ENCODE measurements at regions not wholly inside any gene's neighbourhood (a gene's known extent, or its start where the extent isn't known, plus 50 kb on each side); places are given as distances from the start of the nearest gene placed in this dataset.

GRCh38 chr2:19631871-19632270 is 269.9 kb downstream of the TTC32 start:
- CTCF ChIA-PET: no interaction called here
- no peaks in the 10 kb centered on the region for H3K4me1 Mint-ChIP-seq
- Histone ChIP-seq H3K4me3 (ENCODE audit: control extremely low read depth in 1 of 5, extremely low read depth in 1 of 5, insufficient read depth in 1 of 5, low read depth in 2 of 5, low read length in 4 of 5) (no peak overlapping the region), H2AFZ (ENCODE audit: insufficient read depth, low read depth, low read length, poor library complexity, severe bottlenecking) (no peak overlapping the region), H3K9me3 (ENCODE audit: control extremely low read depth in 1 of 3, control insufficient read depth in 2 of 3, insufficient read depth in 1 of 3, low read length in 2 of 3) (peaks cover 0 to 4% (median 2%) of the 10 kb centered on the region in 3 donors), H3K4me2 (replicated peaks; ENCODE audit: low read depth, low read length, poor library complexity, severe bottlenecking) (no peak overlapping the region), H3K27me3 (replicated peaks in 1 of 4; ENCODE audit: control extremely low read depth in 1 of 4, control insufficient read depth in 3 of 4, insufficient read depth in 4 of 4, low read length in 3 of 4) (no peaks in the 10 kb centered on the region), H4K20me1 (ENCODE audit: control insufficient read depth, insufficient read depth, low read length, poor library complexity, severe bottlenecking) (no peaks in the 10 kb centered on the region), H3K79me2 (ENCODE audit: control insufficient read depth, insufficient read depth, low read length) (no peaks in the 10 kb centered on the region), H3K27ac (ENCODE audit: low read length in 2 of 2) (no peak overlapping the region), H3K9ac (ENCODE audit: low read length) (no peak overlapping the region), H3K36me3 (replicated peaks in 1 of 2; ENCODE audit: control extremely low read depth in 1 of 2, control insufficient read depth in 1 of 2, extremely low read depth in 1 of 2, insufficient read depth in 2 of 2, low read length in 1 of 2) (no peaks in the 10 kb centered on the region), H3K4me1 (ENCODE audit: control insufficient read depth in 2 of 2, insufficient read depth in 2 of 2, low read length in 2 of 2) (no peaks in the 10 kb centered on the region)
- TF ChIP-seq CTCF (IDR thresholded peaks at IDR 0.05) (no peak), EZH2 (IDR thresholded peaks at IDR 0.05; ENCODE audit: borderline replicate concordance, insufficient read depth, low read depth, low read length, poor library complexity, severe bottlenecking) (no peak)
- H3K27ac Mint-ChIP-seq: no peak overlapping the region
- POLR2A ChIA-PET: no interaction called here
- H3K4me3 Mint-ChIP-seq: no peak overlapping the region
- no peak for ATAC-seq (ENCODE audit: low read depth)
- H3K9me3 Mint-ChIP-seq (ENCODE audit: insufficient read depth): peaks cover 5% of the 10 kb centered on the region
- no peak for DNase-seq
- peaks cover 8% of the 10 kb centered on the region for H3K27me3 Mint-ChIP-seq
- WGBS (ENCODE audit: insufficient coverage): no CpG with 5 or more reads among the region's 1 CpG
- intact Hi-C loops (cut with micrococcal nuclease): no loop called here

DNA sequence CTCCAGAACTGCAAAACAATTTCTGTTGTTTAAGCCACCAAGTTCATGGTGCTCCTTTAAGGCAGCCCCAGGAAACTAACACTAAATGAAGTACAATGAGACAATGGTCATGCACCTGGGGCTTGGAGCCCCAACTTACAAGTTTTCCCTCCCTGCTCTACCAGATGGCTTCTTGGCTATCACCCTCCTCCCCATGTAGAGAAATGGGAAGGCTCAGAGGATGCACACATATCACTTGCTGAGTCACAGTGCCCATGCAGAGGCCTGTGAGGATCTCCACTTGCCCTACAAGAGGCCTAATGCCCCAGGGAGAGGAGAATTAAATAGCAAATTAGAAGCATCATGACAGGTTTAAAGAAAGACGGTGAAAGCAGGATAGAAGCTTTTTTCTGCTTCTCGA is 270.9 kb downstream of the TTC32 start:
- Histone ChIP-seq H3K4me2 (replicated peaks; ENCODE audit: low read depth, low read length, poor library complexity, severe bottlenecking) (no peak overlapping the region), H3K79me2 (ENCODE audit: control insufficient read depth, insufficient read depth, low read length) (no peaks in the 10 kb centered on the region), H2AFZ (ENCODE audit: insufficient read depth, low read depth, low read length, poor library complexity, severe bottlenecking) (no peak overlapping the region), H4K20me1 (ENCODE audit: control insufficient read depth, insufficient read depth, low read length, poor library complexity, severe bottlenecking) (no peaks in the 10 kb centered on the region), H3K27ac (ENCODE audit: low read length in 2 of 2) (no peak overlapping the region), H3K9me3 (ENCODE audit: control extremely low read depth in 1 of 3, control insufficient read depth in 2 of 3, insufficient read depth in 1 of 3, low read length in 2 of 3) (peaks cover 0 to 8% (median 2%) of the 10 kb centered on the region in 3 donors), H3K36me3 (replicated peaks in 1 of 2; ENCODE audit: control extremely low read depth in 1 of 2, control insufficient read depth in 1 of 2, extremely low read depth in 1 of 2, insufficient read depth in 2 of 2, low read length in 1 of 2) (no peaks in the 10 kb centered on the region), H3K9ac (ENCODE audit: low read length) (no peak overlapping the region), H3K4me1 (ENCODE audit: control insufficient read depth in 2 of 2, insufficient read depth in 2 of 2, low read length in 2 of 2) (no peaks in the 10 kb centered on the region), H3K4me3 (ENCODE audit: control extremely low read depth in 1 of 5, extremely low read depth in 1 of 5, insufficient read depth in 1 of 5, low read depth in 2 of 5, low read length in 4 of 5) (no peak overlapping the region), H3K27me3 (replicated peaks in 1 of 4; ENCODE audit: control extremely low read depth in 1 of 4, control insufficient read depth in 3 of 4, insufficient read depth in 4 of 4, low read length in 3 of 4) (no peaks in the 10 kb centered on the region)
- H3K4me1 Mint-ChIP-seq: no peaks in the 10 kb centered on the region
- POLR2A ChIA-PET: no interaction called here
- CTCF ChIA-PET: interaction anchor here (0.7 kb wide), 1 partner anchor 520 kb away, joined by 3 read pairs; no protein-coding TSS in a partner anchor
- DNase-seq (no peak), ATAC-seq (ENCODE audit: low read depth) (no peak)
- H3K27ac Mint-ChIP-seq: no peak overlapping the region
- 83% methylated on average over 2 of the region's 2 CpGs for WGBS (ENCODE audit: insufficient coverage)
- no peak overlapping the region for H3K4me3 Mint-ChIP-seq
- TF ChIP-seq EZH2 (IDR thresholded peaks at IDR 0.05; ENCODE audit: borderline replicate concordance, insufficient read depth, low read depth, low read length, poor library complexity, severe bottlenecking) (no peak), CTCF (IDR thresholded peaks at IDR 0.05) (no peak)
- peaks cover 5% of the 10 kb centered on the region for H3K27me3 Mint-ChIP-seq
- peaks cover 5% of the 10 kb centered on the region for H3K9me3 Mint-ChIP-seq (ENCODE audit: insufficient read depth)
- intact Hi-C loops (cut with micrococcal nuclease): no loop called here

Data from B cell (primary cell).